ENCODE measurements at regions not wholly inside any gene's neighbourhood (a gene's known extent, or its start where the extent isn't known, plus 50 kb on each side); places are given as distances from the start of the nearest gene placed in this dataset.

DNA sequence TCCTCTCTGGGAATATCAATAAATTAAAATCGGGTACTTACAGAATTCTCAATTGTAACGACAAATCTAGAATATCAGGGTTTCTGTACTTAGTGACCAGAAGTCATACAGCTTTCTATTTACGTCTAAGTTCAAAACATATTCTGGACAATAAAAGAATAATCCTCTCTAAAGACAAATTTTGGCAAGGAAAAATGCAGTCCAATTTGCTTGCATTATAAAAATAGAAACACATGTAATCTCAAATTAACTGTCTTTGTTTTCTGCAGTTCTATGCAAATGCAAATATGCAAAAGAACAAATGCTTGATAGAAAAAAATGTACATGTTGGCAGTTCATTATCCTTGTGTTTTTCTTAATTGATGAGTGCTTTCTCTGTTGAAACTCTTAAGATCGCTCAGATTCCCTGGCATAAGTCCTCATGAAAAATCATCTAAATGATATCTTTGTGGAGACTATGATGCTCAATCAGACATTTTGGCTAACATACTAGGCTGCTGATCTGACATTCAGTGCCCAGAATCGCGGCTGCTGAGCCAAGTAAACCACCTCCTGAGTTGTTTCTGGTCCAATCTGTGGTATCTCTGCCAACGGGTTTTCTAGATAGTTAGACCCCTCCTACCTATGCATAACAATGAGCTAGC is 990.1 kb upstream of the C9orf72 start:
- TF ChIP-seq, protein P1, sequence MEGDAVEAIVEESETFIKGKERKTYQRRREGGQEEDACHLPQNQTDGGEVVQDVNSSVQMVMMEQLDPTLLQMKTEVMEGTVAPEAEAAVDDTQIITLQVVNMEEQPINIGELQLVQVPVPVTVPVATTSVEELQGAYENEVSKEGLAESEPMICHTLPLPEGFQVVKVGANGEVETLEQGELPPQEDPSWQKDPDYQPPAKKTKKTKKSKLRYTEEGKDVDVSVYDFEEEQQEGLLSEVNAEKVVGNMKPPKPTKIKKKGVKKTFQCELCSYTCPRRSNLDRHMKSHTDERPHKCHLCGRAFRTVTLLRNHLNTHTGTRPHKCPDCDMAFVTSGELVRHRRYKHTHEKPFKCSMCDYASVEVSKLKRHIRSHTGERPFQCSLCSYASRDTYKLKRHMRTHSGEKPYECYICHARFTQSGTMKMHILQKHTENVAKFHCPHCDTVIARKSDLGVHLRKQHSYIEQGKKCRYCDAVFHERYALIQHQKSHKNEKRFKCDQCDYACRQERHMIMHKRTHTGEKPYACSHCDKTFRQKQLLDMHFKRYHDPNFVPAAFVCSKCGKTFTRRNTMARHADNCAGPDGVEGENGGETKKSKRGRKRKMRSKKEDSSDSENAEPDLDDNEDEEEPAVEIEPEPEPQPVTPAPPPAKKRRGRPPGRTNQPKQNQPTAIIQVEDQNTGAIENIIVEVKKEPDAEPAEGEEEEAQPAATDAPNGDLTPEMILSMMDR (IDR thresholded peaks at IDR 0.05): no peak
- TF ChIP-seq POLR2A (IDR thresholded peaks at IDR 0.05): no peak

Measured in testis (tissue), 2 donors.